ENCODE measurements at regions not wholly inside any gene's neighbourhood (a gene's known extent, or its start where the extent isn't known, plus 50 kb on each side); places are given as distances from the start of the nearest gene placed in this dataset.

DNA sequence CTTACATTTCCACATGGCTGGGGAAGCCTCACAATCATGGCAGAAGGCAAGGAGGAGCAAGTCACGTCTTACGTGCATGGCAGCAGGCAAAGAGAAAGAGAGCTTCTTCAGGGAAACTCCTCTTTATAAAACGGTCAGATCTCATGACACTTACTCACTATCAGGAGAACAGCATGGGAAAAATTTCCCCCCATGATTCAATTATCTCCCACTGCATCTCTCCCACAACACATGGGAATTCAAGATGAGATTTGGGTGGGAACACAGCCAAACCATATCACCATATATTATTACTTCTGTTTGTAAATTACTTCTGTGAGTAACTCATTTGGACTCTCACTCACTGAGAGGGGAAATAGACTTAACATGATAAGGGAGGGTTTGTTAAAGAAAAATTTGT, 1496.8 kb upstream of the TMEM132C start:
- Mint-ChIP-seq H3K9me3 (peaks cover 15% of the 10 kb centered on the region), H3K27me3 (no peaks in the 10 kb centered on the region), H3K36me3 (no peaks in the 10 kb centered on the region), H3K27ac (no peak overlapping the region), H3K4me1 (peaks cover 5% of the 10 kb centered on the region), H3K4me3 (no peak overlapping the region)

DNA sequence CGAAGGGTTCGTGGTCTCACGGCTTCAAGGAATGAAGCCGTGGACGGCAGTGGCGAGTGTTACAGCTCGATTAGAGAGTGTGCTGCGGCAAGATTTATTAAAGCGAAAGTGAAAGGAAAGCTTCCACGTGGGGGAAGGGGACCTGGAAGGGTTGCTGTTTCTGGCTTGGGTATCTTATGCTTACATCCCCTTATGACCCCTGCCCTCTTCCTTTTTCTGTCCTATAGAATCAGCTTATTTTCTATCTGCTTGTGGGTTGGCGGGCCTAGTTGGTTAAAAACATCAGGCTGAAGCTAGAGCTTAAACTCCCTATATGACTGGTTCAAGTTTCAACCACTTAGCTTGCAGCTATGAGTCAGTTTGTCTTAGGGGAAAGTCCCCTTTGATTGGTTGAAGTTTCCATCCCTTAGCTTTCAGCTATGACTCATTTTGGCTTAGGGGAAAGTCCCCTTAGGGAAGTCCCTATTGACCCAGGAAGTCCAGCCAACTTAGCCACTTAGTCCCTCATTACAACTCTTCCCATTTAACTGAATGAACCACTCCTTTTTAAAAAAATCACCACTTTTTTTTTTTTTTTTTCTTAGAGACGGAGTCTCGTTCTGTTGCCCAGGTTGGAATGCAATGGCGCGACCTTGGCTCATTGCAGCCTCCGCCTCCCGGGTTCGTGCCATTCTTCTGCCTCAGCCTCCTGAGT, 1494.7 kb upstream of the TMEM132C start:
- H3K27me3 Mint-ChIP-seq: no peaks in the 10 kb centered on the region
- H3K9me3 Mint-ChIP-seq: peaks cover 20% of the 10 kb centered on the region
- peak overlapping the region; percentile 52 for H3K27ac Mint-ChIP-seq
- peak overlapping the region; percentile 49 for H3K4me3 Mint-ChIP-seq
- H3K4me1 Mint-ChIP-seq: peaks cover 5% of the 10 kb centered on the region
- no peaks in the 10 kb centered on the region for H3K36me3 Mint-ChIP-seq

DNA sequence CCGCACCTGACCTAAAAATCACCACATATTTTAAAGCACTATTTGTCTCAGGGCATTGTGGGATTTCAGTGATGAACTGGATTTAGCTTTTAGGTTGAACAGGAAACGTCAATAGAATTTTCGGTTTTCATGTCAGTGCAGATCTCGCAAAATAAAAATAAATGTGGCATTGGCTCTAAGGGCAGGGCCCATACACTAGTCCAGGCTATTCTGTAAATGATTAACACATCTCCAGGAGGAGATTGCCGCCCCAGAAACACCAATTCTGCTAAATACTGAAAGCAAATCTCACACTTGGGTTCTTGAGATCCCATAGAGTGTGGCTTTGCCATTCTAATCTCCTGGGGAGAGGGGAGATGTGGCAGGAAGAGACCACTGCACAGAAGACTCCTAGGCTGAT, 1494.0 kb upstream of the TMEM132C start:
- no peaks in the 10 kb centered on the region for H3K27me3 Mint-ChIP-seq
- H3K9me3 Mint-ChIP-seq: peaks cover 25% of the 10 kb centered on the region
- peaks cover 5% of the 10 kb centered on the region for H3K4me1 Mint-ChIP-seq
- no peak overlapping the region for H3K4me3 Mint-ChIP-seq
- no peak overlapping the region for H3K27ac Mint-ChIP-seq
- H3K36me3 Mint-ChIP-seq: no peaks in the 10 kb centered on the region

DNA sequence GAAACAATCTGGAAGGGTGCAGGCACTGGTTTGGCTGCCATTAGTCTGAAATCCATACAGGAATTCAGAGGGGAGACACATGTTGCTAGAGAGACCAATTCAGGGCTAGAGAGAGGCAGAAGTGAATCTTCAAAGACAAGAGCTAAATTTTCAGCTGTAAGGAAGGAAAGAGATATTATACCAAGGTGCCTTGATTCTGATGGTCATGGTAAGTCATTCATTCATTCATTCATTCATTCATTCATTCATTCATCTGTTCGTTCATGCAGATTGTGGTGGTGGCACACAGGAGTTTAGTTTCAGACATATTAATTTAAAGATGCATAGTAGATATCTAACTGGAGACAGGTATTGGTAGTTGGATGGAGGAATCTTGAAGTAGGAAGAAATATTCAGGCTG, 1493.5 kb upstream of the TMEM132C start:
- Mint-ChIP-seq H3K4me3 (no peak overlapping the region), H3K36me3 (no peaks in the 10 kb centered on the region), H3K4me1 (peaks cover 5% of the 10 kb centered on the region), H3K27ac (no peak overlapping the region), H3K27me3 (no peaks in the 10 kb centered on the region), H3K9me3 (peaks cover 25% of the 10 kb centered on the region)

DNA sequence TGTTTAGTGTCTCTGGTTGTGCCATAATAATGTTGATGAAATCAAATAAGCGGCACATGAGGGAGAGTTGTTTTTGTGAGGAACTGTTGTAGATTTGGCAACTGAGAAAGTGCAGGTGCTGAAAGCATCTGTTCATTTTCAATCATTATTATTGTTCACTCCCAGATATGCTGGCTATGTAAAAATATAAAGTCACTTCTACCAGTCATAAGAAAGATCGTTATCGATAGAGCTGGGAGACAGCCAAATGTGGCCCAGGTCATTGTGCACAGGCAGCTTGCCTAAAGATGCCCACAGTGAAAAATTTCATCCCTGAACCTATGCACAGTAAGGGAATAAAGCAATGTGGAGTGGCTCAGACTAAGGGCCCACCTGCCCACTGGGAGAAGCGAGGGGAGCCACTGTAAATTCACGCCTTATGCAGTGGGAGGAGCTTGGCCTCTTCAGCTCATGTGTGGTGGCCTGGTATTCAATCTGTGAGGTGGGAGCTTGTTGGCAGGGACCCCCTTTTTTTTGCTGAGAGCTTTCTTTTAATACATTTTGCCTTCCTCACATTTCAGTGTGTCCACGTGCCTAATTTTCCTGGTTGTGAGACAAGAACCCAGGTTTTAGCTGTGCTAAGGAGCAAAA, 1490.8 kb upstream of the TMEM132C start:
- H3K4me1 Mint-ChIP-seq: peaks cover 5% of the 10 kb centered on the region
- H3K27ac Mint-ChIP-seq: no peak overlapping the region
- no peaks in the 10 kb centered on the region for H3K36me3 Mint-ChIP-seq
- H3K27me3 Mint-ChIP-seq: no peaks in the 10 kb centered on the region
- H3K9me3 Mint-ChIP-seq: peaks cover 15% of the 10 kb centered on the region
- no peak overlapping the region for H3K4me3 Mint-ChIP-seq

DNA sequence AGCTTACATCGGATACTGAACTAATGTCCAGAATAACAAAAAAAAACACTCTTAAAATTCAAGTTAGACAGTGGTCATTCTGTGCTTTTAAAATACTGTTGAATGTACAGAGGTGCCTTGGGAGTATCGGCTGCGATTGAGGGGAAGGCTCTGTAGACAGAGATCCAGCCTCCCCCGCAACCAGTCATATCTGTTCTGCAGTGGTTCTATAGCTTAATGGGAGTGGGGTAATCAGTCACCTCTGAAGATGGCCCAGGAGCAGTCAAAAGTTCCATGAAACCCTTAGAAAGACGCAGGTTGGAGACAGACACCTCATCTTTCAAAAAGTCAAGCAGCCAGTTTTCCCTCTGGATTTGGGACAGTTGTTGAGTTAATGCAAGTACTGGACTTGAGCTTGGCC, 1486.6 kb upstream of the TMEM132C start:
- Mint-ChIP-seq H3K9me3 (peaks cover 10% of the 10 kb centered on the region), H3K4me3 (no peak overlapping the region), H3K4me1 (no peaks in the 10 kb centered on the region), H3K27me3 (no peaks in the 10 kb centered on the region), H3K36me3 (no peaks in the 10 kb centered on the region), H3K27ac (no peak overlapping the region)

DNA sequence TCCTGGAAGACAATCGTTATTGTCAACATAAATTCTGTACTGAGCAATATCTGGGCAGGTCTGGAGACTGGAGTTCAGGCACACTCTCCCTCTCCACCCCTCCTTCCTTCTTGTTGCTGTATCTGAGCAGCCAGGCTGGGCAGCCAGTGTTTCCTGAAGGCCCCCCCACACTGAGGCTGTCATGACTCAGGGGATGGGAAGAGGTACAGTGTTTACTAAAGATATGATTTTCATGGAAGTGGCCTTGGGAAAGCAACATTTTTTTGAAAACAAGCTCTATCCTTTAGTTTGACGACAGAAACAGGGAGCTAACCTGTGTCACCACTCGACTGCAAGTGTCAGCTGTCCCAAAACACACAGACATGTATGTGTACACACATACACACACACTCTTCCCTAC, 1485.4 kb upstream of the TMEM132C start:
- Mint-ChIP-seq H3K36me3 (no peaks in the 10 kb centered on the region), H3K4me1 (no peaks in the 10 kb centered on the region), H3K4me3 (no peak overlapping the region), H3K9me3 (peaks cover 6% of the 10 kb centered on the region), H3K27ac (no peak overlapping the region), H3K27me3 (no peaks in the 10 kb centered on the region)

DNA sequence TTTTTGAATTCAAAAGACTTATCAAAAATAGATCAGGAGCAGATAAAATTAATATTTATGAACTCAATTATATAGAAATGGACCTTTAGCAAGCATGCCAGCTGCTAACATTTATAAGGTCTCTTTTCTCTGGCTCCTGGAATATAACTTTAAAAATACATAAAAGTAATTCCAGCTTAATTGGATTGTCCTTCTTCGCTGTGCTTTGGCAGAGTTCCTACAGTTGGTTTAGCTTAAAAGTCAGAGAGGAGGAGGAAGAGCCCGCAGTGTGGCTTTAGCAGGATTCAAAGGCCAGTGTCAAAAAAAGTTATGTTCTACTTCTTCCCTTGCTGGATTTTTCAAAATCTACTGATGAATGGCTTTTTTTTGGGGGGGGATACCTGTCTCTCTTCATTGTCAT, 1484.9 kb upstream of the TMEM132C start:
- no peaks in the 10 kb centered on the region for H3K27me3 Mint-ChIP-seq
- no peaks in the 10 kb centered on the region for H3K36me3 Mint-ChIP-seq
- peaks cover 6% of the 10 kb centered on the region for H3K9me3 Mint-ChIP-seq
- H3K27ac Mint-ChIP-seq: no peak overlapping the region
- H3K4me1 Mint-ChIP-seq: no peaks in the 10 kb centered on the region
- no peak overlapping the region for H3K4me3 Mint-ChIP-seq

DNA sequence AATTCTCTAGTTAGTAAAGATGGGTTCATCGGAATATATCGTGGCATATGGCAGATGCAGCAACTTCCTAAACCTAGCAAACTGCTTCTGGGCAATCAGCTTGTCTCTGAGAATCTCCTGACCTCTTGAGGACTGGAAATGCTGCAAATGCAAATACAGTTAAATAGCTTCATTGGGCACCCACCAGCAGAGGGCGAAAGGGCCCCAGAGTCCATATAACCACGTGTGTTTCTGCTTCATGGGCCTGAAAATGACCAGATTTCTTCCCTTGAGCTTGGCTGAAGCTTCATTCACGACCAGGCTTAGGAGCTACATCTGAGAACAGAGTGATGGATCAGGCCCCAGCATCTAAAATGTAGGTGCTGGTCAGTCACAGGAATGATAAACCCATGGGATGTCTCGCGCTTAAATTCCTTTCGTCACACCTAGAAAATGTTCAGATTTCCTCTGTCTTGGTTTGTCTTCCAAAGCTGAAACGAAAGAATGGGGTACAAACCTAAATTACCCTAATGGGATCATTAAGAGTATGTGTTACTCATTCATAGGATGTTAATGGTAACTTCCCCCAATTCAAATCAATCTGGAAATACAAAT, 1482.5 kb upstream of the TMEM132C start:
- H3K4me3 Mint-ChIP-seq: no peak overlapping the region
- H3K4me1 Mint-ChIP-seq: no peaks in the 10 kb centered on the region
- H3K27ac Mint-ChIP-seq: no peak overlapping the region
- no peaks in the 10 kb centered on the region for H3K9me3 Mint-ChIP-seq
- H3K36me3 Mint-ChIP-seq: no peaks in the 10 kb centered on the region
- no peaks in the 10 kb centered on the region for H3K27me3 Mint-ChIP-seq

DNA sequence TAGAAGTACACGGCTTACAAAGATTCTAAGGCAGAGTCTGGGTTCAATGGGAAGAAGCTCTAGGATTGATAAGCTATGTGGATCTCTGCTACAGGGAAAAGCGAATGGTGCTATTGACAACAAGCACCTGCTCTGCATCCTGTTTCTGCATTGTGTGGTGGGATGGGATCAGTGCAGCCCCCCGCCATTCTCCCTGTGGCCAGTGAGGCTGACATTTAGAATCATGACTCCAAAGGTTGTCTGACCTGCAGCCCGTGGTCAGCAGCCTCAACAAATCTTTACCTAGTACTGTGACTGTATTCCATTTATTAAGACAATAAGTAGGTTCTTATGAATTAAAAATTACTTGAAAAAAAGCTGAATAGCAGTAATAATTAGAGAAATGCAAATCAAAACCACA, 1477.0 kb upstream of the TMEM132C start:
- no peaks in the 10 kb centered on the region for H3K36me3 Mint-ChIP-seq
- no peaks in the 10 kb centered on the region for H3K4me1 Mint-ChIP-seq
- H3K27me3 Mint-ChIP-seq: no peaks in the 10 kb centered on the region

DNA sequence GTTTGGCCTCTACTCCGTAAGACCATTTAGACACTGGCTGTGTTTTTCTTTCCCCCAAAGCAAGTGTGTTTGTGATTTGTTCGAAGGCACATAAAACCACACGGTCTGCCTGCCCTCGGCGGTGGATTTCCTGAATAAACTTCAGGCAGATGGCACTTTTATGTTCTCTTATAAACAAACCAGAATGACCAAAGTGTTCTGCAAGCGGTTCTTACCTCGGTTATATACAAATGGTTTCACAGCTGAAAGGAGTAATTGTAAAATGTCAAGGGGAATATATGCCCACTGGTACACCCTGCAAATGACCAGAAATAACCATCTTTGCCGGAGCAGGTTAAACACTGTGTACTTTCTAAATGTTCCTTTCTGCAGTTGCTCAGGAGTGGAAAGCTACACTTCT, 1475.8 kb upstream of the TMEM132C start:
- H3K27me3 Mint-ChIP-seq: no peaks in the 10 kb centered on the region
- H3K4me3 Mint-ChIP-seq: no peak overlapping the region
- H3K4me1 Mint-ChIP-seq: no peaks in the 10 kb centered on the region
- H3K27ac Mint-ChIP-seq: no peak overlapping the region
- no peaks in the 10 kb centered on the region for H3K9me3 Mint-ChIP-seq
- no peaks in the 10 kb centered on the region for H3K36me3 Mint-ChIP-seq

More for the DNA sequence above, 1477.0 kb upstream of the TMEM132C start:
- no peak overlapping the region for H3K27ac Mint-ChIP-seq
- H3K9me3 Mint-ChIP-seq: no peaks in the 10 kb centered on the region
- no peak overlapping the region for H3K4me3 Mint-ChIP-seq

DNA sequence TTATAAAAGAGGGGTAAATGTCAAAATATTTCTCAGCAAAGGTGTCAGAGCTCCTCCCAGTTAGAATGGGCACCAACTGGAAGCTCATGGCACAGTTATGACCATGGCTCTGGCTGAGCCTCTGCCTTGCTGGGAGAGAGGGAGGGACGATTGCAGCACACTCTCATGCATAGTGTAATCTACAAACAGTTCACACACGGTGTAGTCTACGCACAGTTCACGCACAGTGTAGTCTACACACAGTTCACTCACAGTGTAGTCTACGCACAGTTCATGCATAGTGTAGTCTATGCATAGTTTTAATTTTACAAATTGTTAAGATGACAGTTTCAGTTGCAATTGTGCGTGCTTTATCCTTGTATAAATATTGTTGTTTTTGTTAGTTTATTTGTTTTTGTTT, 1474.6 kb upstream of the TMEM132C start:
- H3K9me3 Mint-ChIP-seq: no peaks in the 10 kb centered on the region
- H3K4me3 Mint-ChIP-seq: no peak overlapping the region
- no peaks in the 10 kb centered on the region for H3K4me1 Mint-ChIP-seq
- no peaks in the 10 kb centered on the region for H3K27me3 Mint-ChIP-seq
- no peaks in the 10 kb centered on the region for H3K36me3 Mint-ChIP-seq
- no peak overlapping the region for H3K27ac Mint-ChIP-seq

DNA sequence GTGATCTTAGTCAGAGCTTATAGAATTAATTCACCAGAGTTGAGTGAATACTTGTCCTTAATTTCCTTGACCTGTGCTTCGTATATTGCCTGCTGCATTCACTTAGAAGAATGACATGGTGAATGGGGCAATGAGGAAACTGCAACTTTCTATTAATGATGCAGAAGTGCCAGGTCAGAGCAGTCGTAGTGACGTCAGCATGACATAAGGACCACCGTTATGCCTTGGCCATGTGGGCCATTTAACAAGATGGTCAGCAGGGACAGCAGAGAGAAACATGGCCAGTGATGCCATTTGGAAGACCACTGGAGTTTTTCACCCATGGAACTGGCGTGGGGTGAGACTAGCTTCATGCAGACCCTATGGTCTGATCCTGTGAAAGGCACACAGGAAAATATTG, 1469.4 kb upstream of the TMEM132C start:
- Mint-ChIP-seq H3K4me3 (no peak overlapping the region), H3K4me1 (no peaks in the 10 kb centered on the region), H3K36me3 (no peaks in the 10 kb centered on the region), H3K27me3 (no peaks in the 10 kb centered on the region), H3K9me3 (no peaks in the 10 kb centered on the region), H3K27ac (no peak overlapping the region)

DNA sequence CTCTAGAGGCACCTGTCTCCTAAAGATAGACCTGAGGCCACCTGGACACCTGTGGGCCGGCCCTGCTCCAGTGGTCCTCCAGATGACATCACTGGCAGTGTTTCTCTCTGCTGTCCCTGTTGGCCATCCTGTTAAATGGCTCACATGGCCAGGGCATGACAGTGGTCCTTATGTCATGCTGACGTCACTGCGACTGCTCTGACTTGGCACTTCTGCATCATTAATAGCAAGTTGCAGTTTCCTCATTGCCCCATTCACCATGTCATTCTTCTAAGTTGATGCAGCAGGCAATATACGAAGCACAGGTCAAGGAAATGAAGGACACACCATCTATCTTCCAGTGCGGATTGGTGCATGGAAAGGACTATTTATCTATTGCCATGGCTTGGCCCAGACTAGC, 1468.5 kb upstream of the TMEM132C start:
- no peaks in the 10 kb centered on the region for H3K36me3 Mint-ChIP-seq
- no peaks in the 10 kb centered on the region for H3K27me3 Mint-ChIP-seq
- H3K27ac Mint-ChIP-seq: no peak overlapping the region
- H3K4me1 Mint-ChIP-seq: no peaks in the 10 kb centered on the region
- no peaks in the 10 kb centered on the region for H3K9me3 Mint-ChIP-seq
- no peak overlapping the region for H3K4me3 Mint-ChIP-seq

DNA sequence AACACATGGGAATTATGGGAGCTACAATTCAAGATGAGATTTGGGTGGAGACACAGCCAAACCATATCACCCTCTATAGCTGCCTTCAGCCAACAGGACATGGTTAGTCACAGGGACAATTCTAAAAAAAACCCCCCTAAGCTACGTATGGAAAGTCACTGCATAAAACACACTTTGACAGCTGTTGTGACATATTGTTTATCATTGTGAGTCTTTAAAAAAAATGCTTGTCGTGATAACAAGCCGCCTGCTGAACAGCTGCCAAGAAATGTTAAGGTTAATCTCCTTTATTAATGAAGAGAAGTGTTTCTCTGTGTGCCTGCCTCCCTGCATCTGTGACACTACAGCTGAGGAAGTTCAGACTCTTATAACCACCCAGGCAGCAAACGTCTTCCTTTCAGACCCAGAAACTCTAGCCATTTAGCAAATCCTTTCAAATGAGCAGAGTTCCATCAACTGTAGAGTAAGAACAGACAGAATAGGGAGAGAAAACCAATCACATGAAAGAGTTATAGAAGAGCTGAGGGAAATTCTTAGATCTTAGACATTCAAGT, 1459.6 kb upstream of the TMEM132C start:
- H3K27ac Mint-ChIP-seq: no peak overlapping the region
- no peaks in the 10 kb centered on the region for H3K4me1 Mint-ChIP-seq
- H3K27me3 Mint-ChIP-seq: no peaks in the 10 kb centered on the region
- H3K4me3 Mint-ChIP-seq: no peak overlapping the region
- H3K9me3 Mint-ChIP-seq: no peaks in the 10 kb centered on the region
- no peaks in the 10 kb centered on the region for H3K36me3 Mint-ChIP-seq

DNA sequence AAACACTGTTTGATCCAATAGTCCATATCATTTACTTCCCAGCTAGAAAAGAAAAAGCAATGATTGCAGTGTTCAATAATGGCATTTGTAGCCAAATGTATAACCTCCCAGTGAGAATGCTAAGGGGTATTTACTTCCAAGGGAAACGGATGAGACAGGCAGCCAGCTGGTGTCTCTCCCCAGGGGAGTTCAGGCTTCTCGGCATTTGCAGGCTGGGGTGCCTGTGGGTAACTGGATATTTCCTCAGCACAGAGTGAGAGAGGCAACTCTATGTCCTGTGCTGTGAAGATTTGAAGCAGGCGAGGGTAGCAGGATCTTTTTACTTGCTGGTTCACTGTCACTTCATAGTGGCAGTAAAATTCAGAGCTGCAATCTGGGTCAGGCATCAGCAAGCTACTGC, 1455.6 kb upstream of the TMEM132C start:
- Mint-ChIP-seq H3K27ac (no peak overlapping the region), H3K4me1 (no peaks in the 10 kb centered on the region)

More for the DNA sequence above, 1455.6 kb upstream of the TMEM132C start:
- Mint-ChIP-seq H3K4me3 (no peak overlapping the region), H3K36me3 (no peaks in the 10 kb centered on the region), H3K27me3 (no peaks in the 10 kb centered on the region), H3K9me3 (no peaks in the 10 kb centered on the region)
